Hepatocyte (in vitro differentiated cells): ENCODE measurements at regions not wholly inside any gene's neighbourhood (a gene's known extent, or its start where the extent isn't known, plus 50 kb on each side); places are given as distances from the start of the nearest gene placed in this dataset.

Experiments used
- CTCF ChIP-seq: fragments of 200-600 bp; sonication (generic); IDR thresholded peaks from 2 replicates; pipeline ENCODE4 v1.5.1; 2016; ENCODE audit warnings: antibody characterized with exemption, mild to moderate bottlenecking; ENCODE audit not compliant: poor library complexity
- EZH2phosphoT487 ChIP-seq: fragments of 200-600 bp; sonication (generic); IDR thresholded peaks from one replicate; pipeline ENCODE4 v1.6.1; 2018; ENCODE audit warnings: antibody characterized with exemption, mild to moderate bottlenecking, low read depth, moderate library complexity; ENCODE audit not compliant: unreplicated experiment, severe bottlenecking

DNA sequence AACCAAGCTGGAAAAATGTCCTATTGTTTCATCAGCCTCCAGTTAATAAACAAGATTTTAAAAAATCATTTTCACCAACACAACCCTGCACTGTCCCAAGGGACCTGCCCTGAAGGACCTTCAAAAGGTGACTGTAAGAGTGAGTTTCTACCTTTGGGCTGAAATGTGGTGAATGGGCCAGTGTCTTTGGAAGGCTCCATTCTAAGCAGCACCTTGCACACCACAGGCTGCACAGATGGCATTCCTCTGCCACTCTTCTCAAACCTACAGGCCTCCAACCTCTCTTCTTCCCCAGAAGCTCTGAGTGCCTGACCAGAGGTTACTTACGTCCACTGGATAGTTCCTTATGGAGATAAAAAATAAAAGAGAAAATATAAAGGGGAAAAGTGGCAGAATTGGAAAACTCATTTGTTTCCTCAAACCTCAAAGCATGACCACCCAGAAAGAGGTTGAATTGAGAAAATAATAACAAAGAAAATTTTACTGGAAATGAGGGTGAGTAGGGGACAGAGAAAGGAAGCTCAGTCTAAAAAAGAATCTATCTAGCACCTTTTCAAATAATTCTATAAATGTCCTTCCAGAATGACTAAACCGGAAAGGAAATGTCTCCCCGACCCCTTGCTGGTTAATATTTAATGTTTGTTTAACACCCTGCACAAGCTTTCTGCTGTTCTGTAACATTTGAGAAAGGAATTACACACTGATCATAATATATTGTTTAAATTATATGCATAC is 175.7 kb downstream of the METTL4 start:
- TF ChIP-seq CTCF (no peak), EZH2phosphoT487 (no peak)
